Hematopoietic multipotent progenitor cell treated with erythropoietin and hydrocortisone succinate and interleukin-3 and kit ligand, for 4 days (in vitro differentiated cells): ENCODE measurements at regions not wholly inside any gene's neighbourhood (a gene's known extent, or its start where the extent isn't known, plus 50 kb on each side); places are given as distances from the start of the nearest gene placed in this dataset.

ENCODE experiments used
- DNase-seq: peaks from one replicate; pipeline ENCODE4 v3.0.0-alpha.2; 2015

DNA sequence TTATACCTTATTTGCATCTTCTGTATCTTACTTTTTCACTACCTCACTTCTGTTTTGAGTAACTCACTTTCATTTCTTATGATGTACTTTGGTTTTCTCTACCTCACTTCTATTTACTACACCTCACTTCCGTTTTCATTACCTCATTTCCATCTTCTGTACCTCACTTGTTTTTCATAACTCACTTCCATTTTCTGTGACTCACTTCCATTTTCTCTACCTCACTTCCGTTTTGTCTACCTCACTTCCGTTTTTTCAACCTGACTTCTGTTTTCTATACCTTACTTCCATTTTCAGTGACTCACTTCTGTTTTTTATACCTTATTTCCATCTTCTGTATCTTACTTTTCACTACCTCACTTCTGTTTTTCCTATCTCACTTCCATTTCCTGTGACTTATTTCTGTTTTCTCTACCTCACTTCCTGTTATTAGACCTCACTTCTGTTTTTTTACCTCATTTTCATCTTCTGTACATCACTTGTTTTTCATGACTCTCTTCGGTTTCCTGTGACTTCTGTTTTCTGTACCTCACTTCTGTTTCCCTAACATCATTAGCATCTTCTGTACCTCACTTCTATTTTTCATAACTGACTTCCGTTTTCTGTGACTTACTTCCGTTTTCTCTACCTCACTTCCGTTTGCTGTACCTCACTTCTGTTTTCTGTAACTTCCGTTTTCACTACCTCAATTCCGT, 493.1 kb upstream of the AKR1E2 start:
- no peak for DNase-seq

DNA sequence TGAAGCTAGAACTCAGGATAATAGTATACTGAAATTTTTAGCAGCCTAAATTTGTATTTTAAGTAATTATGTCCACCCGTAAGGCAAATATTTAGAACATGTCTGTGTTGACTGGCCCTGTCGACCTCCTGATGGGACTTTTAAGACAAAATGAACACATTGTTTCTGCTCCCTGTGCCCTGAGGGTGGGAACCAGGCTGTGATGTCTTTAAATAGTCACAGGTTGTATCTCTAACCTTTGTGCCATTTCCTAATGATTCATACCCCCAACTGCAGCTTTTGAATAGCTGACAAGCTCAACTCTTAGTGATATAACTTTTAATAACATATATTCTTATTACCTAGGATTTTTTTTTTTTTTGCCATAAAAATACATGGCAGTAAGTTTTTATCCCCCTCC, 494.9 kb upstream of the AKR1E2 start:
- DNase-seq, result no peak

DNA sequence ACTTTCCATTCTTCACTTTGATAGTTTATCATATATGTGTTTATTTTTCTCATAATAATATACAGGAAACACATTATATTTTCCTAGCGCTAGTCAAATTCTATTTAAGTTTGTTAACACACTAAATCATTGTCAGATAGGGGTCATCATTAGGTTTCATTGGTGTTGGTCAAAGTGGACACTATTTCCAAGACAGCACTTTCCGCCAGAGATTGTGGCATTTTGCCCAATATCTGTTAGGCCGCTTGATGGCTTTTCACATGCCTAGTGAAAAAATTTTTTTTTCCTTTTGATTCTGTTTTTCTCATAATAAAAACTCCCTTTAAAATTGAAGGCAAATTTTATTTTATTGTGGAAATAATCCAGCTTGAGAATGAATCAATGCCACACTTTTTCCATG, 495.4 kb upstream of the AKR1E2 start:
- DNase-seq, result no peak

DNA sequence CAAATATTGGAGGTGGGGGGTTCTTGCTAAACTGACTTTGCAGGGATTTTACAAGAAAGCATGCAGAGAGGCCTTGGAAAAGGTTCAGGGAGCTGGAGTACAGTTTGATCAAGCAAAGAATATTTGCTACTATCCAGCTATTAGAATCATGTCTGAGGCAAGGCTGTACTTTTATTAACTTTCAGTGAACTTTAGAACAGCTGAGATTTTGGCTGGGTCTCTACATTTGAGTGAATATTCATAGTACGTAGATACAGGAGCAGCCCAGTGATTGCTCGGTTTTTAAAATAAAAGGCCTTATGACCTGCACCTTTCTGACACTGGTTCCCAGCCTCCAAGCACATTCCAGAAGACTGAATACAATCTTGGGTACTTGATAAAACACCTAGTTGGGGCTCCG, 496.8 kb upstream of the AKR1E2 start:
- no peak for DNase-seq

DNA sequence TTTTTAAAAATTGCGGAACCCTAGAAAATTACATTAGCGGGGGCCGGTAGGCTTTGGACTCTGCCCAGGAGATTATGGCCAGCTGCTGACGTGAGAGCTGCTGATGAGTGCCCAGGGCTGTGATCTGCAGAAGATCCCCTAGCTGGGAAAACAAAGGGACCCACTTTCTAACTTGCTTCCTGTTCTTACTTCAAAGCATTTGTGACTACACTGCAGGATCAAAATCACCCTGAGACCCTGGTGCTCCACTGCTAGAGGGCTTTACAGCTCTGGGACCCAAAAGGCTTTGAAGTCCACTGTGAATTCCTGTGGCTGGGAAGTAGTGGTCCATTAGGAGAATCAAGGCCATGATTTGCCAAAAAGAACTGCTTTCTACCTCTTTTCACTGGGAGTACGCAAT, 499.4 kb upstream of the AKR1E2 start:
- DNase-seq, result no peak

DNA sequence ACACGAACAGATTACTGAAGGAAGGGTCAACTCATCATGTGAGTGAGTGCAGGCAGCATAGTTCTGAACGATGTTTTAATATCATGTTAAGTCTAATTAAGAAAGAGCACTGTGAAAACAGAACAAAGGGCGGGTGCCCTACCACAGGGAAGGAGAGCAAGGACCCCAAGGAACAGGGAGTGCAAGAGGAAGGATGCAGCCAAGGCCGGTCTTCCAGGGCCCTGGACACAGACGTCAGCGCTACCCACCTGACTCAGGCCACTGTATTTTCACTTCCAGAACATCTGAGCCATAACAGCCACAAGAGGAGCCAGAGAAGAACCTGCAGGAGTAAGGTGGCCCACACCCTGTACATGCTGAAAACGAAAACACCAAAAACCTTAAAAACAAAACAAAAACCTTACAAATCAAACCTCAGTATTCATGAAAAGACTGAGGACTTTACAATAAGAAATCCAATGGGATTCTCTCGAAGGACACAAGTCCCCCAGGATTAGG, 506.1 kb upstream of the AKR1E2 start:
- DNase-seq, result no peak

DNA sequence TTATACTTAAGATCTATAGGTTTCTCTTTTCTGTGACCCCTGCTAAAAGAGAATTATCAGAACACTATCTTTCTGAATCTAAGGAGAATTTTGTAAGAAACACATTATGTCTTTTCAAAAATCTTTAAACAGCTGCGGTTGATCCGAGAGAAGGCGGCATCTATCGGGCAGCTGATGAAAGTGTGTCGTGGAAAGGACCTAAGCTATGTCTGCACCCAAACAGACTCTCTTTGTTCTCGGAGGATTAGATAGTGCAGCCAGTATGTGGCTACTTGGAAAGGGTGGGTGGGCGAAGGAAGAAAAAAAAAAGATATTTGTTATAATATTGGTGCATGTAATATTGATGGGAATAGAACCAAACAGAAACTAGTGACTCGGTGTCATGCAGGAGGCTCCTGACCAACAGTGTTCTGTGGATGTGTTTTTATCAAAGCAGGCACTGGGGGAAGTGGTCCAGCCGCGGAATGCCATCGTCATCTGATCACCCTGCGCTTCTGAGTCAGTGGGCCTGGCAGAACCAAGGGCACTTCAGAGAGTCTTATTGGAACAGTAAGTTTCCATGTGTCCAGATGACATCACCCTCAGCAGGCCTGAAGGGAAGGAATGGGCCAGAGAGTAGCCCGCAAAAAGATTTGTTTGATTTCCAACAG, 509.7 kb upstream of the AKR1E2 start:
- no peak for DNase-seq

DNA sequence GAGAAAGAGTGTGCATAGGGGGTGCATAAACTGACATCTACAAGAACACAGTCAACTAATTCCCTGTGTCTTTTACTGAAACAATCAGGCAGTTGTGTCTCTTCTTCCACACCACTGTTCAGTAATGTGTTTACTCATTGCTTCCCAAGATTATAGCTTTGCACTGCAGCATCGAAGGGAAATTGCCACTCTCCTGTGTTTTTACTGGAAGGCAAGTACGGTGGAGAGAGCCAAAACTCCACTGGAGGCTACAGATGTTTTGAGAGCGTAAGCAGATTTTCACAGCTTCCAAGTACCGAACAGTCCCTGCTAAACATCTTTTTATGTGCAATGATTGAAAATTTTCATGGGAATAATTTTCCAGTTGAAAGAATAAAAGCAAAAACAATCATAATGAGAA, 510.5 kb upstream of the AKR1E2 start:
- no peak for DNase-seq

DNA sequence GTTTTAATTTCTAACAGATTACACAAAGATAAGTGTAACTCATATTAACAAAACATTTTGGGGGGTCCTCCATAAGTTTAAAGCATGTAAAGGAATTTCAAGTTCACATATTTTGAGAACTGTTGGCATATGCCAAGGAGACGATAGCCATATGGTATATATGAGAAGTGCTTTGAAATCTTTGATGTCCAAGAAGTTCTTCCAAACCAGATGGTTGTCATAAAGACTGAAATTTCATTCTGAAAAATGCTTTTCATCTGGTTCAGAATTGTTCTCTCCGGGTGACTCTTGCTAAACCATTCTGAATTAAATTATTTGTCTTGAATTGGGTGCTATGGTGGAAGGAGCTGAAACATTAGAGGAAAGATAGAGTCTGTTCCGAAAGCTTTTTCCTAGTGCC, 513.0 kb upstream of the AKR1E2 start:
- DNase-seq, result no peak

DNA sequence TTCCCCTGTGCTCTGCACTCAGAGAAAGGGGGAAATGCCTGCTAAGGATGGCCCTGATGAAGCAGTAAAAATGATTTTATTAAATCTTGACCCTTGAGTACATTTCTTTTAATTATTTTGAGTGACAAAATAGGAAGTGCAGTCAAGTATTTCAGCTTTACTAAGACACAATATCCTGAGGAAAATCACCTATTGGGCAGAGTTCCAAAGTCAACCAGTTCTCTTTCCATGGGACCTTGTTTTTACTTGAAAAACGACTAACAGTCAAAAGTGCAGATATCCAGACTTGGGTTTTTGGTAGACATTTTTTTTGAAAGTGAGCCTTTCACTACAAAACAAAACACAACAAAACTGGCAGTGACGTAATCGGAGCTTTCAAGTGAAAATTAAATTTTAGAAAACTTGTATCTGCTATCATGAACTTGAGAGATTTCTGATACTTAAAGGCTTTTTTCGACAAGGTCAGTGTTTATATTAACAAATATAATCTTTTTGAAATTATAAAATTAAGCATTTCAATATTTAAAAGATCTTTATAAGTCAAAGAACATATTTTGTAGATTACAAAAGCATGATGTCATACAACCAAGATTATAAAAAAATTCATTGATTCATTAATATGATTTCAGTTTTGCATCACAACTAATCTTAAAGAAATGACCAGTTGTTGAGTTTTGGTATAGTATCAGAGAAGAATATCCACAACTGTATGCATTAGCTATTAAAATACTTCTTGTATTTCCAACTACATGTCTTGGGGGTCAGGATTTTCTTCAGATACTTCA, 513.8 kb upstream of the AKR1E2 start:
- DNase-seq, result no peak

DNA sequence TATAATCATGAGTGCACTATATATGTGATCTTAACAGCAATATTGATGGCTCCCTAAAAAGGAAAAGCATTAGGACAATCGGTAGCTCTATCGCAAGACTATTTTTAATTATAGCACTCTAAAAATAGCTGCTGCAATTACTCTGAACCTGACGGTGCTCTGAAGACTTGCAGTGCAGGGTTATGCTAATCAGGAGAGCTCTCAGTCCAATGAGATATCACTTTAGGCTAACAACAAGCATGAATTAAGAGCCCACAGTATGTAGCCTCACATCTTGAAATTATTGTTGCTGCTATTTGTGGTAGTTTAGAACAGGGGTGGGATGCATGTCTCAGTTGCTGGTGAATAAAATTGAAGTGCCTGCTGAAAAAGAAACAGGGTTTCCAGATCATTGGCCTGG, 515.8 kb upstream of the AKR1E2 start:
- no peak for DNase-seq

DNA sequence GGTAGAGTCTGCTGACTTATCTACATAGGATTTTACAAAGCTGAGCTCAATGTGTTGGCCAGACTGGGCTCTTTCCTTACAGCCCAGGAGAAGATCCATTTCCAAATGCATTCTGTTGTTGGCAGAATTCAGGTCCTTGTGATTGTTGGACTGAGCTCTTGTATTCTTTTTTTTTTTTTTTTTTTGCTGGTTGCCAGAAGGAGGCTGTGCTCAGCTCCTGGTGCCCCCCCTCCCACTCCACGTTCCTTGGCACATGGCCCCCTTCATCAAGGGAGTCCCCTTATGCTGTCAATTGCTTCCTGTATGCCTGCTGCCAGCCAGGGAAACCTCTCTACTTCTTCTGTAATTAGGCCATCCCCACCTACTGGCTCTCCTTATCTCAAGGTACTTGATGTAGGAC, 518.1 kb upstream of the AKR1E2 start:
- no peak for DNase-seq

DNA sequence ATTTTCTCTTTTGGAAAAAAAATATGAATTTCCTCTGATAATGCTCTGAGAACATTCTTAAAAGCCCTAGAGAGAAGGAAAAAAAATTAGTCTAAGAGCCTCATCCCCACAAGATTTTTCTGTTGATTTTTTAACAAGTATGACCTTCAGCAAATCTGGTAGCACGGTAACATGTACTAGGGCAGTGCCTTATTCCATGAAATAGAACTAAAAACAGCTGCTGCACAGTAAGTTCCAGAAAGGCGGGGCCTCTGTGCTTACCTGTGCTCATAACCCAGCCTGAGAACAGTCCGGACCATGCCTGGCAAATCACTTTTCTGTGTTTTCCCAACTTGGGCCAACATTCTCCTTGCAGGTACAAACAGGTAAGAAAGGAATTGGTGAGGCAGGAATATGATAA, 519.1 kb upstream of the AKR1E2 start:
- DNase-seq, result no peak

DNA sequence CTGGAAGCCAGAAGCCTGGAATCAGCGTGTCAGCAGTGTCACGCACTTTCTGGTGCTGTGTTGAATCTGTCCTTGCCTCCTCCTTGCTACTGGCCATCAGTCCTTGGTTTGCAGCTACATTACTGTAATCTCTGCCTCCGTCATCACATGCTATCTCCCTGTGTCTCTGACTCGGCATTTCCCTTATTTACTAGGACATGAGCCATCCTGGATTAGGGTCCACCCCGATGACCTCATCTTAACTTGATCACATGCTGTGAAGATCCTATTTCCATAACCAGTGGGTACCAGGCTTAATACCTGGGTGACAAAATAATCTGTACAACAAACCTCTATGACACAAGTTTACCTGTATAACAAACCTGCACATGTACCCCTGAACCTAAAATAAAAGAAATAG, 518.0 kb upstream of the KLF6 start:
- DNase-seq, result no peak

DNA sequence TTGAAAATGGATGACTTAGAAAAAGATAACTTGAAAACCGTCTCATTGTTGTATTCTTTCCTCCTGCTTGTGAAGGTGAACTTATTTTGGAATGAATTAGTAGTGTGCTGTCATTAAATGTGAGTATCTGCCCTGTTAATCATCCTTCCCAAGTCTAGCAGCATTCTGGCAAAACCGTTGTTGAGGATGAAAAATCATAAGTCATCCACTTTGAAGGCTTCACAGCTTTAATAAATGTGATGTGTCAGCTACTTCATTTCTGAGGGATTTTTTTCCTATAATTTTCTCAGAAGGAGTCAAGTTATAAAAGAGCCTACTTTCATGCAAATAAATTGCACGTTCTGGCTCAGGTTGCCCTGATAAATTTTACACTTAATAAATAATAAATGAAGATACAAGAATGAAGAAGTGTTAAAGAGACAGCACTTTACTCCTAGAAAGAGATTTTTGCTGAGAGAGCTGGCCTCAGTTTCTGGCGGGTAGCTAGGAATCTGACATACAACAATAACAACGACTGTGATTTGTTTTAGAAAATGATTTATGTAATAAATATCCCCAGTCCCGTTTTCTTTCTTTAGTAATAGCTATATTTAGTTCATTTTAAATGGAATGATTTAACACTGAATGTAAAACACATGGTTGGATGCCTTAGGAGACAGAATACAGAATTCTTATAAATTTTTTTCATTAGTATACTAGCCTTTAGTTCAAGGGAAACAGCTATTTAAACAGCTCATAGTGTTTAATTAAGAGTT, 516.5 kb upstream of the KLF6 start:
- no peak for DNase-seq

DNA sequence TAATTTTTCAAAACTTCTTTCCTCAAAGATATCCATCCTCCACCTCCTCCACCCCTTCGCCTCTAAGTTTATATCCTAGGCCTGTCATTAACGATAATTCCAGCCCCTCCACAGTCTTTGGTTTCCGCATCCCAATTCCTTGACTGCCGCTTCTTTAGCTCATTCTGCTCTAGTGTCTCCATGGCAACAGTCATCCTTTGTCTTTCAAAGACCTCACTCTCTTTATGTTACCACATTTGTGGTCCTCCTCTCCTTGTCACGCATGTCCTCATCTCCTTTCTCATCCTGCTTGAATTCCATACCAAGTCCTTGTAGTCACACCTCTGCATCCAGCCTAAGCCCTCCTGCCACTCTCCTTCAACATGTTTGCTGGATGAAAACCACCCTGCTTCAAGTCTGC, 511.2 kb upstream of the KLF6 start:
- no peak for DNase-seq

DNA sequence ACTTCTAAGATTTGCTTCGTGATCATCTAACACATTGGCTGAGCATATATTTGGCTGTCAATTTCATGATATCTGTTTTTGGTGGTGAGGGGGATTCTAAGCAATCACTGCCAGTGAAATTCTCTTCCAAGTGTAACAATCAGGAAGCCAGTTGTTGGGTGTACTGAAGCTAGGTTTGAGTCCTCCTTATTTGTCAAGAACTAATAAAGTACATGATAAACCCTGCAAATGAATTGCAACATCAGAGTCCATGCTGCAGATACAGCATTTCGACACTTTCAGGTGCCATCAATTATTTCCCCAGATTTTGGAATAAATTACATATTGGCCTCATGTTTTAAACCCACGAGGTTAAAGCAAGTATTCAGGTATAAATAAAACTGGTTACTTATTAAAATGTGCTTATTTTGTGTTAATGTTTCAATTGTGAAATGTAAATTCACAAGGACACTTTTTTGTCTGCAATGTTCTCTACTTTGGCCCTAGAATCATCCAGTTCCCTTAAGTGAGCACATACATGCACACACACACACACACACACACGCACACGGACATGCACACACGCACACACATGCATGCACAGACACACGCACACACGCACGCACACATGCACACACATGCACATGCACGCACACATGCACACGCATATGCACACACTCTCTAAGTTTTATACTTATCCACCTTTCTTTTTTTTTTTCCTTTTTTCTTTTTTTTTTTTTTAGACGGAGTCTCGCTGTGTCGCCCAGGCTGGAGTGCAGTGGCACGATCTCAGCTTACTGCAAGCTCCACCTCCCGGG, 510.2 kb upstream of the KLF6 start:
- DNase-seq, result no peak

DNA sequence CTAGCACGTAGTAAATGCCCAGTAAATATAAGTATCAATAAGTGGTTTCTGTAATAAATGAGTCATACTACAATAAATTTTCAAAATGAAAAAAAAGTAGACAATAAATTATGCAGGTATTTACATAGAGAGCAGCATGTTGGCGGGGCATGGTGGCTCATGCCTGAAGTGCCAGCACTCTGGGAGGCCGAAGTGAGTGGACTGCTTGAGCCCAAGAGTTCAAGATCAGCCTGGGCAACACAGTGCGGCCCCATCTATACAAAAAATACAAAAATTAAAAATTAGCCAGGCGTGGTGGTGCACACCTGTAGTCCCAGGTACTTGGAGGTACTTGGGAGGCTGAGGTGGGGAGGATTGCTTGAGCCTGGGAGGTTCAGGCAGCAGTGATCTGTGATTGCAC, 509.3 kb upstream of the KLF6 start:
- no peak for DNase-seq

DNA sequence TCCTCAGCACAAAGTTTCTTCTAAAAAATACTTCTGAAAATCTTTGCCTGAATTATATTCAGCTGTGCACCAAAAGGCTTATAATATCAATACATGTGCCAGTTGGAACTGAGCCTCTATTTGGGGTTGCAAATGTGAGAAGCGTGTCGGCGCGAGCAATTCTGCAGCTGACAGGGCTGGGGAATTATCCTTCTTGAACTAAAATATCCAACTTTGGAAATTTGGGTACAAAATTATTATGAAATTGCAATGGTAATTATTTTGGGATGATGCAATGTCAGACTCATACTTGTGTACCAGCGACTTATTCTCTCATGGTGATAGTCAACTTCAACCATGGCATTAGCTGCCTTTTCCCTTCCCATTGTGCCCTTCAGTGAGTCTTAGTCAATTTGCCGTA, 507.0 kb upstream of the KLF6 start:
- DNase-seq, result no peak

DNA sequence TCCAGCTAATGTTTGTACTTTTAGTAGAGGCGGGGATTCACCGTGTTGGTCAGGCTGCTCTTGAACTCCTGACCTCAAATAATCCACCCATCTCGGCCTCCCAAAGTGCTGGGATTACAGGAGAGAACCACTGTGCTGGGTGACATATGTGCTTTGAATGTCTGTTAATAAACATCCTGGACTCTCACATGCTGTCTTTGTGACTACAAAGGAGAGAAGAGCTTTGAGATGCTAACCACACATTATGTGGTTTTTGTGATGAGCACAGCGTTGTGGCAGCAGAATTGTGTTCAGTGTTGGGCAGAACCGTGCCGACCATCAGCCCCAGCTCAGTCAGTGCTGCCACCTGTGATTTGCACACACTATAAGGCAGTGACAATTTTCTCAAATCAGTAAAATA, 500.1 kb upstream of the KLF6 start:
- DNase-seq, result no peak

DNA sequence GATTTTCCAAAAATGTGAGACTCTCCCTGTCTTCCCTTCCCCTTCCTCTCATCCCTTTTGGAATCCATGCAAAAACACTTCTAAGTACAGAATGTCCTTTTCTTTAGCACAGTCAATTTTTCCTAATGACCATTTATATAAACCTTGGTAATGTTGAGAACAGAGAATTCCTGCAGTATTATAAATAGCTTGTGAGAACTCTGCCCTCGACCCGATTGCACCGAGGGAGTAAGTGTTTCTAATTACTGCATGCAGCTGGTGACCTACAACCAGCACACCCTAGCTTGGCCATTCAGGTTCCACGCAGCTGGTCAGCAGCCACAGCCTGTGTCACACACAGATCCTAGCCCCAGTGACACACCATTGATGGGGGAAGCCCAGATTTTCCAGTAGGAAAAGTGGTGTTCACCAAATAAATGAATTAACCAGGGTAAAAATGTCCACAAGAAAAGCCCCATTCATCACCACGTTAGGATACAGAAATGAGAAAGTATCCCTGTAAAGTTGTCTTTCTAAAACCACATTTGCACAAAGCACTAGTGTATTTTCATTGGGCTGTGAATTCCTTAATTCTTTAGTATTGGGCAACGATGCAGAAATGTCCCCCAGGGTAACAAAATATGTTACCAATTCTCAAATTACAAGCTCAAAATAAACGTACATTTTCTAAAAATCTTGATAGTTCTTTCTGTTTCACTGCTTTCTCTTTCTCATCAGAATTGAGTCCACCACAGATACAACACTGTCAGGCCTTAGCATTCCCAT, 499.0 kb upstream of the KLF6 start:
- no peak for DNase-seq

DNA sequence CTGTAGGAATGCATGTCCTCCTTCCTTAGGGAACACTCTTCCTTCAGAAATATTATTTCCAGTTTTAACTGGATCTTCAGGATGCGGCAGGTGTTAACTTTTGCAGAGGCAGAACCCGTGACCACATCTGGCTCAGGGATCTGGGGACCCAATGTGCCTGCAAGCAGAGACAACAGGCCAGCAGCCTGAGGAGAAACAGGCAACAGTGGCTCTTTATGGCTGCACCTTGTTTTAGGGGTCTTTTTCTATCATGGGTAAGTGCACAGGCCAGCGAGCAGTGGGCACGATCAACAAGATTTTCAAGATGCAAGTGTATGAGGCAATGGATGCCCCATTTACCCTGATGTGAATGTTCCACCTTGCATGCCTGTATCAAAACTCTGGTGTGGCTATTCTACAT, 497.5 kb upstream of the KLF6 start:
- no peak for DNase-seq
